ENCODE measurements at regions not wholly inside any gene's neighbourhood (a gene's known extent, or its start where the extent isn't known, plus 50 kb on each side); places are given as distances from the start of the nearest gene placed in this dataset.

- no peak for TF ChIP-seq CTCF (IDR thresholded peaks at IDR 0.05; ENCODE audit: low read length)
- TF ChIP-seq EZH2 (IDR thresholded peaks at IDR 0.05; ENCODE audit: borderline replicate concordance, low read length) = no peak
- Histone ChIP-seq H3K27me3 (ENCODE audit: insufficient read depth, low read length) (no peaks in the 10 kb centered on the region; the same call in 1 of the 2 replicates), H3K79me2 (ENCODE audit: insufficient read depth, low read length) (no peaks in the 10 kb centered on the region), H3K4me2 (ENCODE audit: low read length) (no peak overlapping the region), H3F3A (ENCODE audit: insufficient read depth, low read length) (no peaks in the 10 kb centered on the region), H3K9me2 (ENCODE audit: low read depth, low read length) (no peaks in the 10 kb centered on the region), H3K4me3 (ENCODE audit: low read depth, low read length, poor library complexity, severe bottlenecking) (no peak overlapping the region), H3K9me3 (ENCODE audit: low read length) (no peaks in the 10 kb centered on the region), H4K20me1 (ENCODE audit: insufficient read depth, low read length) (no peaks in the 10 kb centered on the region), H3K27ac (ENCODE audit: low read depth, low read length, poor library complexity, severe bottlenecking) (no peak overlapping the region), H3K36me3 (ENCODE audit: insufficient read depth, low read length) (no peaks in the 10 kb centered on the region), H2AFZ (ENCODE audit: low read length) (no peak overlapping the region), H3K9ac (ENCODE audit: low read length) (no peak overlapping the region), H3K4me1 (ENCODE audit: insufficient read depth, low read length, severe bottlenecking) (no peaks in the 10 kb centered on the region)
Measured at GRCh38 chr7:132723506-132724081, 147.3 kb upstream of the PLXNA4 start.

- no peaks in the 10 kb centered on the region for H3K27me3 ChIP-seq (ENCODE audit: insufficient read depth, low read length)
- H3K27ac ChIP-seq (ENCODE audit: low read depth, low read length, poor library complexity, severe bottlenecking) = no peak overlapping the region
- H3F3A ChIP-seq (ENCODE audit: insufficient read depth, low read length) = no peaks in the 10 kb centered on the region
- H2AFZ ChIP-seq (ENCODE audit: low read length) = no peak overlapping the region
- TF ChIP-seq CTCF (IDR thresholded peaks at IDR 0.05; ENCODE audit: low read length) (peak; percentile 12; the same call in 1 of the 2 replicates), EZH2 (IDR thresholded peaks at IDR 0.05; ENCODE audit: borderline replicate concordance, low read length) (no peak)
- H3K9me2 ChIP-seq (ENCODE audit: low read depth, low read length) = no peaks in the 10 kb centered on the region
- no peaks in the 10 kb centered on the region for H4K20me1 ChIP-seq (ENCODE audit: insufficient read depth, low read length)
- H3K4me1 ChIP-seq (ENCODE audit: insufficient read depth, low read length, severe bottlenecking) = no peaks in the 10 kb centered on the region
- no peak overlapping the region for H3K9ac ChIP-seq (ENCODE audit: low read length)
- H3K4me3 ChIP-seq (ENCODE audit: low read depth, low read length, poor library complexity, severe bottlenecking) = no peak overlapping the region
- no peaks in the 10 kb centered on the region for H3K36me3 ChIP-seq (ENCODE audit: insufficient read depth, low read length)
- H3K79me2 ChIP-seq (ENCODE audit: insufficient read depth, low read length) = no peaks in the 10 kb centered on the region
- no peaks in the 10 kb centered on the region for H3K9me3 ChIP-seq (ENCODE audit: low read length)
- no peak overlapping the region for H3K4me2 ChIP-seq (ENCODE audit: low read length)
Measured at GRCh38 chr7:132720835-132721234, 144.6 kb upstream of the PLXNA4 start.

- Histone ChIP-seq H3K4me3 (ENCODE audit: low read depth, low read length, poor library complexity, severe bottlenecking) (no peak overlapping the region), H3K27ac (ENCODE audit: low read depth, low read length, poor library complexity, severe bottlenecking) (no peak overlapping the region), H2AFZ (ENCODE audit: low read length) (no peak overlapping the region), H3K79me2 (ENCODE audit: insufficient read depth, low read length) (no peaks in the 10 kb centered on the region), H3K4me1 (ENCODE audit: insufficient read depth, low read length, severe bottlenecking) (no peaks in the 10 kb centered on the region), H4K20me1 (ENCODE audit: insufficient read depth, low read length) (no peaks in the 10 kb centered on the region), H3K36me3 (ENCODE audit: insufficient read depth, low read length) (no peaks in the 10 kb centered on the region), H3F3A (ENCODE audit: insufficient read depth, low read length) (no peaks in the 10 kb centered on the region), H3K9ac (ENCODE audit: low read length) (no peak overlapping the region), H3K9me2 (ENCODE audit: low read depth, low read length) (no peaks in the 10 kb centered on the region), H3K27me3 (ENCODE audit: insufficient read depth, low read length) (no peaks in the 10 kb centered on the region), H3K4me2 (ENCODE audit: low read length) (no peak overlapping the region), H3K9me3 (ENCODE audit: low read length) (no peaks in the 10 kb centered on the region)
- TF ChIP-seq CTCF (IDR thresholded peaks at IDR 0.05; ENCODE audit: low read length) (no peak), EZH2 (IDR thresholded peaks at IDR 0.05; ENCODE audit: borderline replicate concordance, low read length) (no peak)
Measured at GRCh38 chr7:132713893-132714292, 137.6 kb upstream of the PLXNA4 start.

Data from OCI-LY1 (cell line).